A549 (cell line): ENCODE measurements at regions not wholly inside any gene's neighbourhood (a gene's known extent, or its start where the extent isn't known, plus 50 kb on each side); places are given as distances from the start of the nearest gene placed in this dataset.
"Not testable (repeated sequence)": the region's sequence is repeated elsewhere in the genome, so short reads cannot be mapped to it uniquely, and the experiment has no call there.

Source experiments
- ATAC-seq, 2 experiments: fragments of 200-7000 bp in 1 of 2; fragments of >200 bp in 1 of 2; cut with Nextera tagmentation in 1 of 2; cut with Tn5 transposase in 1 of 2; 3 replicates each; pipeline versions ENCODE4 v1.8.0 to v1.9.1; 2018 to 2020; ENCODE audit warnings: mild to moderate bottlenecking in 1 of 2, moderate library complexity in 1 of 2
- CTCF ChIA-PET: fragments of 300-600 bp; sonication (Branson Sonifier 250); formaldehyde crosslinking; extraction: SDS; loops from one replicate; lab custom pipeline; 2021; ENCODE audit warnings: antibody characterized with exemption, inconsistent platforms; lab: Yijun Ruan, JAX
- POLR2A ChIA-PET: fragments of 350-600 bp; formaldehyde crosslinking; extraction: SDS; loops from one replicate; lab custom pipeline; 2021; ENCODE audit warnings: antibody characterized with exemption, inconsistent platforms; lab: Yijun Ruan, JAX
- DNase-seq, 2 experiments: peaks; one replicate each; pipeline versions ENCODE4 v3.0.0 to v3.0.0-alpha.2; 2011 to 2016; ENCODE audit warnings: low read depth in 1 of 2, low spot score in 1 of 2
- FAIRE-seq: peaks from 2 replicates; lab custom pipeline; 2011; peaks lifted over from hg19 to GRCh38; lab: Jason Lieb, UNC
- H3K27ac ChIP-seq, 2 experiments: fragments of >200 bp; sonication (Bioruptor Twin); formaldehyde crosslinking; 3 replicates each; pipeline ENCODE4 v1.5.1; 2016 to 2017
- H3K4me1 ChIP-seq: fragments of >200 bp; sonication (Bioruptor Twin); formaldehyde crosslinking; 3 replicates; pipeline ENCODE4 v1.6.1; 2016
- H3K4me2 ChIP-seq: fragments of >200 bp; sonication (Bioruptor Twin); formaldehyde crosslinking; 3 replicates; pipeline ENCODE4 v1.6.1; 2016
- H3K4me3 ChIP-seq: fragments of >200 bp; sonication (Bioruptor Twin); formaldehyde crosslinking; 3 replicates; pipeline ENCODE4 v1.5.1; 2016
- H3K9me3 ChIP-seq: fragments of >200 bp; sonication (Bioruptor Twin); formaldehyde crosslinking; 3 replicates; pipeline ENCODE4 v1.6.1; 2016
- CHD2 ChIP-seq: fragments of 150-350 bp; IDR thresholded peaks from 2 replicates; pipeline ENCODE4 v1.6.1; 2014; ENCODE audit warnings: low read length; ENCODE audit not compliant: partially characterized antibody
- CHD4 ChIP-seq: fragments of 200-600 bp; sonication (generic); IDR thresholded peaks from 2 replicates; pipeline ENCODE4 v1.6.1; 2016; ENCODE audit warnings: antibody characterized with exemption, mild to moderate bottlenecking, borderline replicate concordance
- FOSB ChIP-seq: fragments of 250-450 bp; sonication (Bioruptor Pico); IDR thresholded peaks from 2 replicates; pipeline ENCODE4 v1.5.0; 2020; ENCODE audit warnings: mild to moderate bottlenecking, moderate library complexity
- FOXS1 ChIP-seq: fragments of 250-450 bp; sonication (Bioruptor Pico); IDR thresholded peaks from 2 replicates; pipeline ENCODE4 v1.5.0; 2020; ENCODE audit warnings: mild to moderate bottlenecking, moderate library complexity
- GATA3 ChIP-seq: IDR thresholded peaks from 2 replicates; pipeline ENCODE4 v1.6.1; 2012; ENCODE audit warnings: borderline replicate concordance
- HEYL ChIP-seq: fragments of 250-450 bp; sonication (Bioruptor Pico); IDR thresholded peaks from 2 replicates; pipeline ENCODE4 v1.8.0; 2021; ENCODE audit warnings: mild to moderate bottlenecking, moderate library complexity
- HOXB5 ChIP-seq: fragments of 250-450 bp; sonication (Bioruptor Pico); IDR thresholded peaks from 2 replicates; pipeline ENCODE4 v1.5.0; 2020; ENCODE audit warnings: mild to moderate bottlenecking, moderate library complexity
- MAZ ChIP-seq: fragments of 150-350 bp; IDR thresholded peaks from 2 replicates; pipeline ENCODE4 v1.6.1; 2014; ENCODE audit warnings: antibody characterized with exemption, low read depth, low read length, borderline replicate concordance
- MYC ChIP-seq: IDR thresholded peaks from 2 replicates; pipeline ENCODE4 v1.6.1; 2012; ENCODE audit warnings: mild to moderate bottlenecking, inconsistent platforms, low read length, improper control_type of control experiment, borderline replicate concordance
- NPAS2 ChIP-seq: fragments of 250-450 bp; sonication (Bioruptor Pico); IDR thresholded peaks from 2 replicates; pipeline ENCODE4 v1.8.0; 2022; ENCODE audit warnings: mild to moderate bottlenecking, moderate library complexity, borderline replicate concordance
- RAD21 ChIP-seq, 2 experiments: fragments of >200 bp in 1 of 2; sonication (Bioruptor Twin) in 1 of 2; formaldehyde crosslinking in 1 of 2; IDR thresholded peaks in 1 of 2; conservative IDR thresholded peaks in 1 of 2; 2 replicates in 1 of 2; 3 replicates in 1 of 2; pipeline ENCODE4 v1.6.1; 2012 to 2018; ENCODE audit warnings: inconsistent platforms in 1 of 2
- SMC3 ChIP-seq: fragments of >200 bp; sonication (Bioruptor Twin); formaldehyde crosslinking; IDR thresholded peaks from 3 replicates; pipeline ENCODE4 v1.6.1; 2018; ENCODE audit warnings: inconsistent platforms
- ZNF302 ChIP-seq: fragments of 250-450 bp; sonication (Bioruptor Pico); IDR thresholded peaks from 2 replicates; pipeline ENCODE4 v1.9.0; 2021; ENCODE audit warnings: inconsistent platforms, mild to moderate bottlenecking, moderate library complexity
- WGBS: methylation state at CpG from one replicate; pipeline ENCODE4 v1.1.6; 2017; ENCODE audit errors: missing lambda C conversion rate; 5-methylcytosine and 5-hydroxymethylcytosine counted together
- TF ChIP-seq, protein P1 (sequence below): fragments of 200-600 bp; sonication (generic); IDR thresholded peaks from 2 replicates; pipeline ENCODE4 v1.6.1; 2016; ENCODE audit warnings: antibody characterized with exemption, mild to moderate bottlenecking, moderate library complexity
- TF ChIP-seq, protein P2 (sequence below): fragments of 250-450 bp; sonication (Bioruptor Pico); IDR thresholded peaks from 2 replicates; pipeline ENCODE4 v1.5.0; 2021; ENCODE audit warnings: mild to moderate bottlenecking, moderate library complexity, borderline replicate concordance
- TF ChIP-seq, protein P3 (sequence below): IDR thresholded peaks from 2 replicates; pipeline ENCODE4 v1.6.1; 2012

DNA sequence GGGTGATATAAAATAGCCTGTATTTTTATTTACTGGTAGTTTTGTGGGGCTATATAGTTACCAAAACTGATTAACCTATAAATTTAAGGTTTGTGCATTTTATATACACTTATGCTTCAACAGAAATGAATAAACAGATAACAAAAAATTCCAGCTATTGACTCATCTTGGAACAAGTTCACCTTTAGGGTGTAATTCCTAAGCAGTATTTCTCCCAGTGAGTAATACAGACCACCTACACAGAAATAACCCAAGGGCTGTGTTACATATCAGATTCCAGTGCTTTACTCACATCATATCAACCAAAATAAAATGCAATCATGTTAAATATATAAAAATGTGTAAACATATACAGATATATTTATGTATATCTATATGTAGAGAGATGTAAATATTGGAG lies 345.6 kb downstream of the ADAMTS20 start:
- Histone ChIP-seq H3K4me3 (no peak overlapping the region), H3K9me3 (no peaks in the 10 kb centered on the region), H3K4me2 (no peak overlapping the region), H3K27ac (no peak overlapping the region), H3K4me1 (no peaks in the 10 kb centered on the region)
- FAIRE-seq = no peak
- no peak for ATAC-seq
- DNase-seq = no peak
- ChIA-PET CTCF (no interaction called here), POLR2A (no interaction called here)
- no peak for TF ChIP-seq SMC3
- no peak for TF ChIP-seq CHD4
- TF ChIP-seq ZNF302 (CRISPR knock-in tag) = no peak
- TF ChIP-seq NPAS2 = no peak
- no peak for TF ChIP-seq HOXB5 (CRISPR knock-in tag)
- no peak for TF ChIP-seq HEYL (CRISPR knock-in tag)
- TF ChIP-seq FOSB (CRISPR knock-in tag) = no peak
- TF ChIP-seq RAD21 (conservative IDR thresholded peaks at IDR 0.05 in 1 of 2, IDR thresholded peaks at IDR 0.05 in 1 of 2) = no peak
- TF ChIP-seq, protein P1, sequence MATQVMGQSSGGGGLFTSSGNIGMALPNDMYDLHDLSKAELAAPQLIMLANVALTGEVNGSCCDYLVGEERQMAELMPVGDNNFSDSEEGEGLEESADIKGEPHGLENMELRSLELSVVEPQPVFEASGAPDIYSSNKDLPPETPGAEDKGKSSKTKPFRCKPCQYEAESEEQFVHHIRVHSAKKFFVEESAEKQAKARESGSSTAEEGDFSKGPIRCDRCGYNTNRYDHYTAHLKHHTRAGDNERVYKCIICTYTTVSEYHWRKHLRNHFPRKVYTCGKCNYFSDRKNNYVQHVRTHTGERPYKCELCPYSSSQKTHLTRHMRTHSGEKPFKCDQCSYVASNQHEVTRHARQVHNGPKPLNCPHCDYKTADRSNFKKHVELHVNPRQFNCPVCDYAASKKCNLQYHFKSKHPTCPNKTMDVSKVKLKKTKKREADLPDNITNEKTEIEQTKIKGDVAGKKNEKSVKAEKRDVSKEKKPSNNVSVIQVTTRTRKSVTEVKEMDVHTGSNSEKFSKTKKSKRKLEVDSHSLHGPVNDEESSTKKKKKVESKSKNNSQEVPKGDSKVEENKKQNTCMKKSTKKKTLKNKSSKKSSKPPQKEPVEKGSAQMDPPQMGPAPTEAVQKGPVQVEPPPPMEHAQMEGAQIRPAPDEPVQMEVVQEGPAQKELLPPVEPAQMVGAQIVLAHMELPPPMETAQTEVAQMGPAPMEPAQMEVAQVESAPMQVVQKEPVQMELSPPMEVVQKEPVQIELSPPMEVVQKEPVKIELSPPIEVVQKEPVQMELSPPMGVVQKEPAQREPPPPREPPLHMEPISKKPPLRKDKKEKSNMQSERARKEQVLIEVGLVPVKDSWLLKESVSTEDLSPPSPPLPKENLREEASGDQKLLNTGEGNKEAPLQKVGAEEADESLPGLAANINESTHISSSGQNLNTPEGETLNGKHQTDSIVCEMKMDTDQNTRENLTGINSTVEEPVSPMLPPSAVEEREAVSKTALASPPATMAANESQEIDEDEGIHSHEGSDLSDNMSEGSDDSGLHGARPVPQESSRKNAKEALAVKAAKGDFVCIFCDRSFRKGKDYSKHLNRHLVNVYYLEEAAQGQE = no peak
- no peak for TF ChIP-seq MAZ
- no peak for TF ChIP-seq MYC

DNA sequence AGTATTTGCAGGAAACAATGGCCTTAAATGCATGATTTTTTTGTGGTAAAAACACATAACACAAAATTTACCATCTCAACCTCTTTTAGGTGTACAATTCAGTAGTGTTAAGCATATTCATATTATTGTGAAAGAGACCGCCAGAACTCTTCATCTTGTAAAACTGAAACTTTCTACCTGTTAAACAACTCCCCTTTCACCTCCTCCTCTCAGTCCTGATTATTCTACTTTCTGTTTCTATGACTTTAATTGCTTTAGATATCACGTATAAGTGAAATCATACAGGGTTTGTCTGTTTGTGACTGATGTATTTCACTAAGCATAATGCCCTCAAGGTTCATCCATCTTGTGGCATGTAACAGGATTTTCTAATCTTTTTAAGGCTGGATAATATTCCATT lies 353.4 kb downstream of the ADAMTS20 start:
- H3K4me2 ChIP-seq = no peak overlapping the region
- no peak overlapping the region for H3K27ac ChIP-seq
- H3K9me3 ChIP-seq = 0 out of 3 replicates have a peak, but pooled peaks cover 4% of the 10 kb centered on the region
- POLR2A ChIA-PET = no interaction called here
- TF ChIP-seq, protein P2, sequence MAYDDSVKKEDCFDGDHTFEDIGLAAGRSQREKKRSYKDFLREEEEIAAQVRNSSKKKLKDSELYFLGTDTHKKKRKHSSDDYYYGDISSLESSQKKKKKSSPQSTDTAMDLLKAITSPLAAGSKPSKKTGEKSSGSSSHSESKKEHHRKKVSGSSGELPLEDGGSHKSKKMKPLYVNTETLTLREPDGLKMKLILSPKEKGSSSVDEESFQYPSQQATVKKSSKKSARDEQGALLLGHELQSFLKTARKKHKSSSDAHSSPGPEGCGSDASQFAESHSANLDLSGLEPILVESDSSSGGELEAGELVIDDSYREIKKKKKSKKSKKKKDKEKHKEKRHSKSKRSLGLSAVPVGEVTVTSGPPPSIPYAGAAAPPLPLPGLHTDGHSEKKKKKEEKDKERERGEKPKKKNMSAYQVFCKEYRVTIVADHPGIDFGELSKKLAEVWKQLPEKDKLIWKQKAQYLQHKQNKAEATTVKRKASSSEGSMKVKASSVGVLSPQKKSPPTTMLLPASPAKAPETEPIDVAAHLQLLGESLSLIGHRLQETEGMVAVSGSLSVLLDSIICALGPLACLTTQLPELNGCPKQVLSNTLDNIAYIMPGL (CRISPR knock-in tag) = no peak
- TF ChIP-seq CHD2 = no peak
- DNase-seq = no peak
- H3K4me3 ChIP-seq = no peak overlapping the region
- H3K4me1 ChIP-seq = no peaks in the 10 kb centered on the region
- 30% methylated on average over 2 of the region's 2 CpGs for WGBS
- CTCF ChIA-PET = no interaction called here
- no peak for ATAC-seq
- no peak for FAIRE-seq

DNA sequence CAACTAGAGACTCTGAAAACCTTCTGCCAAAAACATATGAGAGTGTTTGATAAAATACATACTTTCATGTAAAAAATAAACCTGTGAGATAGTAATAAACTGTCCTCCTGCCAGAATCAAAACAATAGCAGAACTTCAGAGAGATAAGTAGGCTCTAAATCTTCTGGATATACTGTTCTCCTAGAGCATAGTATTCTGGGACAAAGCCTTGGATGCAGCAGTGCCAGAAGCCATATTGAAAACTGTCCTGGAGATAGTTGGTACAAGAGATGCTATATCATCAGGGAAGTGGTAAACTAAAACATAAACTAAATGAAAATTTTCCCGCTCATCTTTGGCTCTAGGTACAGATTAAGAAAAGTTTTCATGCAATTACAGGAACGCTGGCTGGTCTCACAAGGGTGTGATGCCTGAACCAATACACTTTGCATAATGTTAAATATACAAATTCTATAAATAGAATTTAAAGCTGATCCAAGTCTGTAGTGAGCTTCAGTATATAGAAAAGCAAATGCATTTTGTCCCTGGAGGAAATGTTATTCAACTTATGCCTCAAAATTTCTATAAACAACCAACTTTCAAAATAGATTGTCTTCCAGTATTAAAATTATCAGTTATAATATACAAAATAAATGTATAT lies 355.6 kb downstream of the ADAMTS20 start:
- Histone ChIP-seq H3K27ac (no peak overlapping the region), H3K4me3 (no peak overlapping the region), H3K4me2 (no peak overlapping the region), H3K9me3 (0 out of 3 replicates have a peak, but pooled peaks cover 4% of the 10 kb centered on the region), H3K4me1 (no peaks in the 10 kb centered on the region)
- POLR2A ChIA-PET = no interaction called here
- TF ChIP-seq GATA3 = no peak
- TF ChIP-seq, protein P1 = no peak
- TF ChIP-seq, protein P3, sequence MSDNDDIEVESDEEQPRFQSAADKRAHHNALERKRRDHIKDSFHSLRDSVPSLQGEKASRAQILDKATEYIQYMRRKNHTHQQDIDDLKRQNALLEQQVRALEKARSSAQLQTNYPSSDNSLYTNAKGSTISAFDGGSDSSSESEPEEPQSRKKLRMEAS = no peak
- no peak for TF ChIP-seq FOXS1
- 25% methylated on average over 2 of the region's 2 CpGs for WGBS
- no peak for FAIRE-seq
- DNase-seq = no peak
- CTCF ChIA-PET = no interaction called here
- ATAC-seq = no peak

DNA sequence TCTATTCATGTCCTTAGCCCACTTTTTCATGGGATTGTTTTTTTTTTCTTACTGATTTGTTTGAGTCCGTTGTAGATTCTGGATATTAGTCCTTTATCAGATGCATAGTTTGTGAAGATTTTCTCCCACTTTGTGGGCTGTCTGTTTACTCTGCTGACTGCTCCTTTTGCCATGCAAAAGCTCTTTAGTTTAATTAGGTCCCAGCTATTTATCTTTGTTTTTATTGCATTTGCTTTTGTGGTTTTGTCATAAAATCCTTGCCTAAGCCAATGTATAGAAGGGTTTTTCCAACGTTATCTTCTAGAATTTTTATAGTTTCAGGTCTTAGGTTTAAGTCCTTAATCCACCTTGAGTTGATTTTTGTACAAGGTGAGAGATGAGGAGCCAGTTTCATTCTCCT lies 358.9 kb downstream of the ADAMTS20 start:
- FAIRE-seq, H3K4me2 ChIP-seq, CTCF ChIA-PET, DNase-seq, H3K4me1 ChIP-seq, H3K9me3 ChIP-seq, H3K4me3 ChIP-seq, ATAC-seq, H3K27ac ChIP-seq, POLR2A ChIA-PET: not testable (repeated sequence)
- 20% methylated on average over 2 of the region's 2 CpGs for WGBS

DNA sequence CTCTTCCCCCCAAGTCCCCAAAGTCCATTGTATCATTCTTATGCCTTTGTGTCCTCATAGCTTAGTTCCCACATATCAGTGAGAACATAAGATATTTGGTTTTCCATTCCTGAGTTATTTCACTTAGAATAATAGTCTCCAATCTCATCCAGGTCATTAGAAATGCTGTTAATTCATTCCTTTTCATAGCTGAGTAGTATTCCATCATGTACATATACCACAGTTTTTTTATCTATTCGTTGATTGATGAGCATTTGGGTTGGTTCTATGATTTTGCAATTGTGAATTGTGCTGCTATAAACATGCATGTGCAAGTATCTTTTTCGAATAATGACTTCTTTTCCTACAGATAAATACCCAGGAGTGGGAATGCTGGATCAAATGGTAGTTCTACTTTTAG lies 359.6 kb downstream of the ADAMTS20 start:
- H3K4me3 ChIP-seq, CTCF ChIA-PET, FAIRE-seq, H3K4me2 ChIP-seq, H3K4me1 ChIP-seq, H3K9me3 ChIP-seq, POLR2A ChIA-PET, H3K27ac ChIP-seq, ATAC-seq, DNase-seq: not testable (repeated sequence)
- WGBS = 3% methylated on average over 2 of the region's 2 CpGs
